BJ (cell line): ENCODE measurements at regions not wholly inside any gene's neighbourhood (a gene's known extent, or its start where the extent isn't known, plus 50 kb on each side); places are given as distances from the start of the nearest gene placed in this dataset.

Source experiments
- CTCF ChIA-PET: fragments of 350-600 bp; formaldehyde crosslinking; extraction: SDS; loops from one replicate; lab custom pipeline; 2021; ENCODE audit warnings: antibody characterized with exemption, inconsistent platforms; lab: Yijun Ruan, JAX
- POLR2A ChIA-PET: fragments of 300-600 bp; sonication (Branson Sonifier 250); formaldehyde crosslinking; extraction: SDS; loops from one replicate; lab custom pipeline; 2021; ENCODE audit warnings: antibody characterized with exemption; lab: Charles Lee
- DNase-seq: peaks from one replicate; pipeline ENCODE4 v3.0.0-alpha.2; 2011; ENCODE audit warnings: low read depth
- H3K27me3 ChIP-seq: 2 replicates; pipeline ENCODE4 v1.6.0; 2011; ENCODE audit warnings: low read length; ENCODE audit not compliant: control insufficient read depth, insufficient read depth
- H3K36me3 ChIP-seq: 2 replicates; pipeline ENCODE4 v1.5.1; 2011; ENCODE audit warnings: low read length; ENCODE audit not compliant: control insufficient read depth, insufficient read depth
- H3K4me3 ChIP-seq: 2 replicates; pipeline ENCODE4 v1.5.1; 2011; ENCODE audit warnings: low read depth, mild to moderate bottlenecking, control low read depth, low read length
- TF ChIP-seq, protein P1 (sequence below): IDR thresholded peaks from 2 replicates; pipeline ENCODE4 v1.5.1; 2011; ENCODE audit warnings: low read depth, mild to moderate bottlenecking, control low read depth, inconsistent platforms, low read length, moderate library complexity; ENCODE audit not compliant: insufficient read depth

DNA sequence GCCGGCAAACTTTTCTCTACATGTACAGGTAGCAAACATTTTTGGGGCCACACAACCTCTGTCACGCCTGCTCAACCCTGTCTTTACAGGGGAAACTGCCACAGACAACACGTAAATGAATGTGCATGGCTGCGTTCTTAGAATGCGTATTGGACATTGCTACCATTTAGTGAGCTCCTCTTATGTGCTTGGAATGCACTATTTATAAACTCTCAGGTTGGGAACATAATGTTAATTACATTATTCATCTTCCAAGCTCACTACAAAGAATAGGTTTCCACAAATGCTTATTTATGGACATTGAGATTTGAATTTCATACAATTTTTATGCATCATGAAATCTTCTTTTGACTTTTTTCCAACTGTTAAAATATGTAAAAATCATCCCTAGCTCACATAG, 92.0 kb upstream of the RPS6KA2 start:
- ChIA-PET POLR2A (no interaction called here), CTCF (no interaction called here)
- TF ChIP-seq, protein P1, sequence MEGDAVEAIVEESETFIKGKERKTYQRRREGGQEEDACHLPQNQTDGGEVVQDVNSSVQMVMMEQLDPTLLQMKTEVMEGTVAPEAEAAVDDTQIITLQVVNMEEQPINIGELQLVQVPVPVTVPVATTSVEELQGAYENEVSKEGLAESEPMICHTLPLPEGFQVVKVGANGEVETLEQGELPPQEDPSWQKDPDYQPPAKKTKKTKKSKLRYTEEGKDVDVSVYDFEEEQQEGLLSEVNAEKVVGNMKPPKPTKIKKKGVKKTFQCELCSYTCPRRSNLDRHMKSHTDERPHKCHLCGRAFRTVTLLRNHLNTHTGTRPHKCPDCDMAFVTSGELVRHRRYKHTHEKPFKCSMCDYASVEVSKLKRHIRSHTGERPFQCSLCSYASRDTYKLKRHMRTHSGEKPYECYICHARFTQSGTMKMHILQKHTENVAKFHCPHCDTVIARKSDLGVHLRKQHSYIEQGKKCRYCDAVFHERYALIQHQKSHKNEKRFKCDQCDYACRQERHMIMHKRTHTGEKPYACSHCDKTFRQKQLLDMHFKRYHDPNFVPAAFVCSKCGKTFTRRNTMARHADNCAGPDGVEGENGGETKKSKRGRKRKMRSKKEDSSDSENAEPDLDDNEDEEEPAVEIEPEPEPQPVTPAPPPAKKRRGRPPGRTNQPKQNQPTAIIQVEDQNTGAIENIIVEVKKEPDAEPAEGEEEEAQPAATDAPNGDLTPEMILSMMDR = no peak
- Histone ChIP-seq H3K27me3 (no peaks in the 10 kb centered on the region), H3K36me3 (no peaks in the 10 kb centered on the region), H3K4me3 (no peak overlapping the region)
- no peak for DNase-seq

- ChIA-PET POLR2A (no interaction called here), CTCF (no interaction called here)
- Histone ChIP-seq H3K4me3 (no peak overlapping the region), H3K27me3 (no peaks in the 10 kb centered on the region), H3K36me3 (no peaks in the 10 kb centered on the region)
- DNase-seq = no peak
- TF ChIP-seq, protein P1 = no peak
Observed at GRCh38 chr6:166718516-166718915, 91.5 kb upstream of the RPS6KA2 start.

DNA sequence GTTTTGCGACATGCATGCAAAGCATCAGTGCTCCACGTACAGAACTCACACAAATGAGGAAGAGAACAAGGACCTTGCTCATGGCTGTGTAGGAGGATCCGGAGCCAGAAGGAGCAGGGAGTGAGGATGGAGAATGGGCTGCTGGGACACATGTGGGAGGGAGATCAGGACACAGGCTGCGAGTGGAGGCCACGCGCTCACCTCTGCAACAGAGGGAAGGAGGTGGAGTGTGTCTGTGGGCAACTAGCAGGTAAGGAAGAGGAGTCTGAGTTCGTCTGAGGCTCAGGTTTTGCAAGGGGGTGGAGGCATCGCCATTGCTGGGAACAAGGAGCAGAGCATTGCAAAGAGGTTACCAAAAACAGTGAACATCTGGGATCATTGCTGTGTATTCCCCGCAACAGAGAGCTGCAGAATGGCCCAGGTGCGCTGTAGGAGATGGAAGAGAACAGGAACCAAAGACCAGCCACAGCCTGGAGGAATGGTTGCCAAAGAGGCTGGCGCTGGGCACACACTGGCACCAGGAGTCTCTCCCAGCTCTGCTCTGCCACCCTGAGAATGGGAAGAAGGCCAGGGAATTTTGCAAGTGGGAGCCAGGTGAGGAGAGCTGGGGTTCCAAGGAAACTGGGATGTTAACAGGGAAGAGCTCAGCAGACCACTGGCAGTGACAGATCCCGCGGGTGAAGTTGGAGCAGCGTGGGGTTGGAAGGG, 90.0 kb upstream of the RPS6KA2 start:
- Histone ChIP-seq H3K36me3 (no peaks in the 10 kb centered on the region), H3K4me3 (no peak overlapping the region), H3K27me3 (no peaks in the 10 kb centered on the region)
- POLR2A ChIA-PET = no interaction called here
- CTCF ChIA-PET = no interaction called here
- no peak for DNase-seq
- TF ChIP-seq, protein P1 = no peak

DNA sequence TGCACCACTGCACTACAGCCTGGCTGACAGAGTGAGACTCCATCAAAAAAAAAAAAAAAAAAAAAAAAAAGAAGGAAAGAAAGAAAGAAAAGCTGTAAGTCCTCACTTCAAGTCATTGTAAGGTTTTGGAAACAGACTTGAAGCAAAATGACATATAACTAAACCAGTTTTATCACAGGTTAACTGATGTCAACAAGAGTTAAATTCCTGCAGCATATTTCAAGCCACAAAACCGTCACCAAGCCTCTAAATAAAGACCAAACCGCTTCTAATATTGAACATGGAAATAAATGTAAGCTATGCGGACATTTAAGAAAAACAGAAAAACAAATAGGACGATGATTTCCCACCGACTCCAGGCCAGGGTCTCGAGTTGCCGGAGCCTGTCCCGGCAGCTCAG, 88.9 kb upstream of the RPS6KA2 start:
- ChIA-PET CTCF (no interaction called here), POLR2A (interaction anchor here (0.6 kb wide), 1 partner anchor 9 kb away, joined by 6 read pairs; no protein-coding TSS in a partner anchor)
- Histone ChIP-seq H3K4me3 (no peak overlapping the region), H3K27me3 (no peaks in the 10 kb centered on the region), H3K36me3 (no peaks in the 10 kb centered on the region)
- TF ChIP-seq, protein P1 = no peak
- DNase-seq = no peak

DNA sequence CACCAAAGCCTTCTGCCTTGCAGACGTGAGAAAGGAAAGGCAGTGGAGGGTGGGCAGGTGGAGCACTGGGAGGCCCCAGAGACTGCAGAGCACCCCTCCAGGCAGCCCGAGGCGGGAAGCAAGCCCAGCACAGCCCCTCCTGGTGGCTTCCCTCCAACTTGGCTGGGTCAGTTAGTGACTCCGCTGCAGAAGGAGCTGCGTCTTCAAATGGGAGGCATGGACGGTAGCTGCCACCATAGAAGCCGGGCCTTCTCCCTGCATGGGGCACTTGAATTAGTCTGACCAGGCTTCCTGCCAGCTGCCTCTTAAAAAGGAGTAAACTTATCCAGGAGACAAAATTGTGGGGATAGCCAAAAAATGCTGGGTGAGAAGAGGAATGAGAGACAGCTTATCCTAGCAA, 88.0 kb upstream of the RPS6KA2 start:
- DNase-seq = no peak
- TF ChIP-seq, protein P1 = no peak
- CTCF ChIA-PET = no interaction called here
- Histone ChIP-seq H3K4me3 (no peak overlapping the region), H3K27me3 (no peaks in the 10 kb centered on the region), H3K36me3 (no peaks in the 10 kb centered on the region; the same call in 1 of the 2 replicates)
- POLR2A ChIA-PET = no interaction called here
